ENCODE measurements at regions not wholly inside any gene's neighbourhood (a gene's known extent, or its start where the extent isn't known, plus 50 kb on each side); places are given as distances from the start of the nearest gene placed in this dataset.
"Not testable (repeated sequence)": the region's sequence is repeated elsewhere in the genome, so short reads cannot be mapped to it uniquely, and the experiment has no call there.

- ATAC-seq (no peak), DNase-seq (peak; percentile 31)
Observed at GRCh38 chr1:37323486-37324377, 150.6 kb upstream of the ZC3H12A start.

- no peak for ATAC-seq
Observed at GRCh38 chr1:37325010-37325409, 149.4 kb upstream of the ZC3H12A start.

GRCh38 chr1:37325509-37326437 lies 148.6 kb upstream of the ZC3H12A start:
- no peak for ATAC-seq
- DNase-seq: no peak

More at GRCh38 chr1:37325010-37325409, 149.4 kb upstream of the ZC3H12A start:
- DNase-seq: no peak

- no peak for ATAC-seq
- DNase-seq: no peak
Observed at GRCh38 chr1:37332126-37332525, 142.3 kb upstream of the ZC3H12A start.

GRCh38 chr1:37338658-37339057 lies 135.7 kb upstream of the ZC3H12A start:
- DNase-seq (no peak), ATAC-seq (no peak)

GRCh38 chr1:37342736-37343135 lies 131.6 kb upstream of the ZC3H12A start:
- no peak for DNase-seq
- no peak for ATAC-seq

- DNase-seq (no peak), ATAC-seq (peak; percentile 40)
Observed at GRCh38 chr1:37347104-37347649, 127.2 kb upstream of the ZC3H12A start.

- DNase-seq (no peak), ATAC-seq (no peak)
Observed at GRCh38 chr1:37353871-37354270, 120.5 kb upstream of the ZC3H12A start.

GRCh38 chr1:37354876-37355650 lies 119.3 kb upstream of the ZC3H12A start:
- DNase-seq: no peak
- ATAC-seq: no peak

- no peak for DNase-seq
- ATAC-seq: no peak
Observed at GRCh38 chr1:37358992-37359391, 115.4 kb upstream of the ZC3H12A start.

- ATAC-seq (no peak), DNase-seq (no peak)
Observed at GRCh38 chr1:37360011-37360410, 114.4 kb upstream of the ZC3H12A start.

- DNase-seq: no peak
- ATAC-seq: no peak
Observed at GRCh38 chr1:37362594-37363385, 111.6 kb upstream of the ZC3H12A start.

- ATAC-seq (no peak), DNase-seq (no peak)
Observed at GRCh38 chr1:37363535-37363934, 110.8 kb upstream of the ZC3H12A start.

- DNase-seq, ATAC-seq: not testable (repeated sequence)
Observed at GRCh38 chr1:37368665-37369315, 105.6 kb upstream of the ZC3H12A start.

- ATAC-seq: no peak
Observed at GRCh38 chr1:37372302-37372701, 102.1 kb upstream of the ZC3H12A start.

GRCh38 chr1:37372711-37373110 lies 101.7 kb upstream of the ZC3H12A start:
- DNase-seq (no peak), ATAC-seq (no peak)

More at GRCh38 chr1:37372302-37372701, 102.1 kb upstream of the ZC3H12A start:
- no peak for DNase-seq

- ATAC-seq (no peak), DNase-seq (no peak)
Observed at GRCh38 chr1:37373413-37373812, 101.0 kb upstream of the ZC3H12A start.

- not testable (repeated sequence) for ATAC-seq, DNase-seq
Observed at GRCh38 chr1:37380546-37380945, 93.8 kb upstream of the ZC3H12A start.

GRCh38 chr1:37387854-37388253 lies 86.5 kb upstream of the ZC3H12A start:
- ATAC-seq: no peak
- no peak for DNase-seq

- no peak for DNase-seq
- no peak for ATAC-seq
Observed at GRCh38 chr1:37389327-37389726, 85.1 kb upstream of the ZC3H12A start.

All from stimulated activated naive CD8-positive, alpha-beta T cell treated with anti-CD3 and anti-CD28 coated beads, Interleukin-15, Interleukin-2, amounts not matched to agents 100 U/mL and 50 U/mL, for 24 hours (primary cell).